ENCODE measurements at regions not wholly inside any gene's neighbourhood (a gene's known extent, or its start where the extent isn't known, plus 50 kb on each side); places are given as distances from the start of the nearest gene placed in this dataset.

DNA sequence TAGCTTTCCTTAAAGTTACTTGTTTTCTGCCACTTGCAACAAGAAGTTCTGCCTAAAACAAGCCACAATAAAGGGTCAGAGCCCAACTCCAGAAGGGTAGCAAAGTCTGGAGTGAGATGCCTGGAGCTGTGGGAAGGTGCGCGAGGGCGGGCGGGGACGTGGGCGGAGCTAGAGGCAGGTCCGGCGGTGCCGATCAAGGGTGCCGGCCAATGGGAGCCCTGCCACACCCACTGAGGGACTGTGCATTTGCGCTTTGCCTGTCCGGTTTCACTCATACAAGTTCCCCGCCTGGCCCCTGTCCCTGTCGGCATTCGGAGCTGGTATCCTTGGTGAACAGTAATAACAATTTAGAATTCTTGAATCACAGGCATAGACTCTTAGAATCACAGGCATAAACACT, 732.4 kb downstream of the MATN1 start:
- TF ChIP-seq, protein P1, sequence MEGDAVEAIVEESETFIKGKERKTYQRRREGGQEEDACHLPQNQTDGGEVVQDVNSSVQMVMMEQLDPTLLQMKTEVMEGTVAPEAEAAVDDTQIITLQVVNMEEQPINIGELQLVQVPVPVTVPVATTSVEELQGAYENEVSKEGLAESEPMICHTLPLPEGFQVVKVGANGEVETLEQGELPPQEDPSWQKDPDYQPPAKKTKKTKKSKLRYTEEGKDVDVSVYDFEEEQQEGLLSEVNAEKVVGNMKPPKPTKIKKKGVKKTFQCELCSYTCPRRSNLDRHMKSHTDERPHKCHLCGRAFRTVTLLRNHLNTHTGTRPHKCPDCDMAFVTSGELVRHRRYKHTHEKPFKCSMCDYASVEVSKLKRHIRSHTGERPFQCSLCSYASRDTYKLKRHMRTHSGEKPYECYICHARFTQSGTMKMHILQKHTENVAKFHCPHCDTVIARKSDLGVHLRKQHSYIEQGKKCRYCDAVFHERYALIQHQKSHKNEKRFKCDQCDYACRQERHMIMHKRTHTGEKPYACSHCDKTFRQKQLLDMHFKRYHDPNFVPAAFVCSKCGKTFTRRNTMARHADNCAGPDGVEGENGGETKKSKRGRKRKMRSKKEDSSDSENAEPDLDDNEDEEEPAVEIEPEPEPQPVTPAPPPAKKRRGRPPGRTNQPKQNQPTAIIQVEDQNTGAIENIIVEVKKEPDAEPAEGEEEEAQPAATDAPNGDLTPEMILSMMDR (IDR thresholded peaks at IDR 0.05), result no peak
- no peak overlapping the region for H3K27ac Mint-ChIP-seq
- peaks cover 30% of the 10 kb centered on the region for H3K9me3 Mint-ChIP-seq
- DNase-seq, result no peak
- H3K27me3 Mint-ChIP-seq (ENCODE audit: insufficient read depth), result peaks cover 4% of the 10 kb centered on the region
- no peak overlapping the region for H3K4me3 Mint-ChIP-seq
- H3K36me3 Mint-ChIP-seq (ENCODE audit: low read depth), result peaks cover 3% of the 10 kb centered on the region
- no peaks in the 10 kb centered on the region for H3K4me1 Mint-ChIP-seq (ENCODE audit: low read depth)

GRCh38 chr1:29990304-29990703, 733.1 kb downstream of the MATN1 start:
- H3K4me3 Mint-ChIP-seq, result no peak overlapping the region
- no peak overlapping the region for H3K27ac Mint-ChIP-seq
- peaks cover 4% of the 10 kb centered on the region for H3K27me3 Mint-ChIP-seq (ENCODE audit: insufficient read depth)
- H3K4me1 Mint-ChIP-seq (ENCODE audit: low read depth), result no peaks in the 10 kb centered on the region
- peaks cover 3% of the 10 kb centered on the region for H3K36me3 Mint-ChIP-seq (ENCODE audit: low read depth)
- no peak for DNase-seq
- peaks cover 23% of the 10 kb centered on the region for H3K9me3 Mint-ChIP-seq
- TF ChIP-seq, protein P1 (IDR thresholded peaks at IDR 0.05), result no peak

DNA sequence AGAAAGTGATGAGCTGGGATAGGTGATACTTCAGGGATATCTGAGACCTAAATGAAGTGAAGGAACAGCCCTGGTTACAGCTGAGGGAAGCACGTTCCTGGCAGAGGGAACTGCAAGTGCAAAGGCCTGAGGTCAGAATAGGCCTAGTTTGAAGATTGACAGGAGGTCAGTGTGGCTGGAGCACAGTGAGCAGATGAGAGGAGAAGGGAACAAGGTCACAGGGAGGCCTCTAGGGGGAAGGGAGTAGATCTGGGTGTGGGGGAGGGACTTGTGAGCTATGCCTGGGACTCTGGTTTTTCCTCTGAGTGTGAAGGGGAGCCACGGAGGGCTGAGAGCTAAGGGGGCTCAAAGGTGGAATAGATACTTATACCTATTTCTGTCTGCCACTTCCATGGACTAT, 736.4 kb downstream of the MATN1 start:
- Mint-ChIP-seq H3K27me3 (ENCODE audit: insufficient read depth) (peaks cover 4% of the 10 kb centered on the region), H3K36me3 (ENCODE audit: low read depth) (no peaks in the 10 kb centered on the region), H3K9me3 (peaks cover 21% of the 10 kb centered on the region), H3K4me3 (no peak overlapping the region), H3K27ac (no peak overlapping the region), H3K4me1 (ENCODE audit: low read depth) (no peaks in the 10 kb centered on the region)
- no peak for DNase-seq
- TF ChIP-seq, protein P1 (IDR thresholded peaks at IDR 0.05), result no peak

- Mint-ChIP-seq H3K4me3 (no peak overlapping the region), H3K4me1 (ENCODE audit: low read depth) (no peaks in the 10 kb centered on the region), H3K36me3 (ENCODE audit: low read depth) (no peaks in the 10 kb centered on the region), H3K27me3 (ENCODE audit: insufficient read depth) (no peaks in the 10 kb centered on the region; the same call in none of the 2 replicates), H3K27ac (no peak overlapping the region), H3K9me3 (peaks cover 21% of the 10 kb centered on the region)
- TF ChIP-seq, protein P1 (IDR thresholded peaks at IDR 0.05), result no peak
- no peak for DNase-seq
Observed at GRCh38 chr1:29985606-29985945, 737.8 kb downstream of the MATN1 start.

DNA sequence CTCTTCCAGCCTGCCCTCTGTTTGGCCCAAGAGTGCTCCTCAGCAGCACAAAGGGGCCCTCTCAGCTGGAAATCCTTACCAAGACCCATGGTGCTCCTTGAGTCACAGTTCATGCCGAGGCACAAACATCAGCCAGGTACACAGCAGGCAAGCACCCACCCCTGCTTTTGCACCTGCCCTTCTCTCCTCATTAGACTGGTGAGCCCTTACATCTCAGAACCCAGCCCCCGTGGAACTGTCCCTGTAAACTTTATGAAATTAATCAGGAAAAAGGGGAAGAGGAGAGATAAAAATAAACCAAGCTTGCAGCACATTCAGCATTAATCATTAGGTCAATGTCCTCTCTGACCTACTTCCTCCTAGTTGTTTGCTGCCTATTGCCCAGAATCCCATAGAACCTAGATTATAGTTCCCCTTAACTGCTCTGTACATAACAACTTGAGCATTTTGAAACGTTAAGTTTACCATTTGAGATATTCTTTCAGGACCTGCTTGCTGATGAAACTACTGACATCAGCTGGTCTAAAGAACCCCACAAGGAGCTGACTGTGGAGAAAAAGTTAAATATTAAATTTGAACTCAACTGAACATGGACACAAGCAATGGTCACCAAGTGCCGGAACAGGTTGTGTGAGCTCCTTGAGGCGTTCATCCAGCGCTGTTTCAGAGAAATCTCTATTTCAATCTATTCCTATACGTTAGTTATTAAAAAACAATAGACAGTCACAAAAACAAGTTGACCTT, 738.4 kb downstream of the MATN1 start:
- no peaks in the 10 kb centered on the region for H3K4me1 Mint-ChIP-seq (ENCODE audit: low read depth)
- no peak overlapping the region for H3K27ac Mint-ChIP-seq

More for the DNA sequence above, 738.4 kb downstream of the MATN1 start:
- H3K9me3 Mint-ChIP-seq, result peaks cover 21% of the 10 kb centered on the region
- H3K36me3 Mint-ChIP-seq (ENCODE audit: low read depth), result no peaks in the 10 kb centered on the region
- H3K27me3 Mint-ChIP-seq (ENCODE audit: insufficient read depth), result no peaks in the 10 kb centered on the region; the same call in none of the 2 replicates
- TF ChIP-seq, protein P1 (IDR thresholded peaks at IDR 0.05), result no peak
- no peak overlapping the region for H3K4me3 Mint-ChIP-seq
- no peak for DNase-seq

Measured in HFFc6 (cell line).